Progenitor cell of endocrine pancreas (in vitro differentiated cells): ENCODE measurements at regions not wholly inside any gene's neighbourhood (a gene's known extent, or its start where the extent isn't known, plus 50 kb on each side); places are given as distances from the start of the nearest gene placed in this dataset.

ENCODE experiments used
- DNase-seq: peaks from one replicate; pipeline ENCODE4 v3.0.0; 2021; ENCODE audit warnings: low spot score; ENCODE audit not compliant: unreplicated experiment
- H3K27ac Mint-ChIP-seq: 2 replicates; pipeline ENCODE4 v1.8.0; 2021; ENCODE audit warnings: mild to moderate bottlenecking, moderate library complexity, mixed read lengths
- H3K27me3 Mint-ChIP-seq: 2 replicates; pipeline ENCODE4 v1.8.0; 2021; ENCODE audit warnings: mixed read lengths
- H3K36me3 Mint-ChIP-seq: 2 replicates; pipeline ENCODE4 v1.8.0; 2022; ENCODE audit warnings: mixed read lengths; ENCODE audit not compliant: insufficient read depth
- H3K4me1 Mint-ChIP-seq: 2 replicates; pipeline ENCODE4 v1.8.0; 2021; ENCODE audit warnings: low read depth, mixed read lengths
- H3K4me3 Mint-ChIP-seq: 2 replicates; pipeline ENCODE4 v1.8.0; 2021; ENCODE audit warnings: low read depth, mild to moderate bottlenecking, moderate library complexity, mixed read lengths
- H3K9me3 Mint-ChIP-seq: 2 replicates; pipeline ENCODE4 v1.8.0; 2021; ENCODE audit warnings: low read depth, mixed read lengths
- CTCF ChIP-seq: fragments of 200-600 bp; sonication (generic); IDR thresholded peaks from one replicate; pipeline ENCODE4 v1.5.0; 2021; ENCODE audit warnings: antibody characterized with exemption, mild to moderate bottlenecking; ENCODE audit not compliant: unreplicated experiment

GRCh38 chr16:63349961-63350360 is 1313.7 kb upstream of the CDH8 start:
- H3K27ac Mint-ChIP-seq, result no peak overlapping the region
- no peaks in the 10 kb centered on the region for H3K36me3 Mint-ChIP-seq

GRCh38 chr16:63346000-63346399 is 1309.8 kb upstream of the CDH8 start:
- Mint-ChIP-seq H3K27me3 (peaks cover 3% of the 10 kb centered on the region), H3K9me3 (no peaks in the 10 kb centered on the region), H3K4me3 (no peak overlapping the region), H3K27ac (no peak overlapping the region), H3K4me1 (no peaks in the 10 kb centered on the region), H3K36me3 (no peaks in the 10 kb centered on the region)
- no peak for DNase-seq
- TF ChIP-seq CTCF, result no peak

More at GRCh38 chr16:63349961-63350360, 1313.7 kb upstream of the CDH8 start:
- Mint-ChIP-seq H3K27me3 (no peaks in the 10 kb centered on the region), H3K4me3 (no peak overlapping the region), H3K4me1 (no peaks in the 10 kb centered on the region), H3K9me3 (no peaks in the 10 kb centered on the region)
- TF ChIP-seq CTCF, result no peak
- DNase-seq, result no peak

GRCh38 chr16:63337264-63337663 is 1301.0 kb upstream of the CDH8 start:
- Mint-ChIP-seq H3K4me1 (no peaks in the 10 kb centered on the region), H3K27ac (no peak overlapping the region), H3K36me3 (no peaks in the 10 kb centered on the region), H3K9me3 (peaks cover 17% of the 10 kb centered on the region), H3K27me3 (no peaks in the 10 kb centered on the region), H3K4me3 (no peak overlapping the region)
- no peak for DNase-seq
- TF ChIP-seq CTCF, result no peak

- Mint-ChIP-seq H3K9me3 (no peaks in the 10 kb centered on the region), H3K27me3 (no peaks in the 10 kb centered on the region)
- no peak for TF ChIP-seq CTCF
Measured at GRCh38 chr16:63331111-63331510, 1294.9 kb upstream of the CDH8 start.

GRCh38 chr16:63326736-63327339 is 1290.6 kb upstream of the CDH8 start:
- DNase-seq, result no peak
- TF ChIP-seq CTCF, result no peak
- Mint-ChIP-seq H3K4me1 (peaks cover 12% of the 10 kb centered on the region), H3K36me3 (no peaks in the 10 kb centered on the region), H3K9me3 (no peaks in the 10 kb centered on the region), H3K27ac (no peak overlapping the region), H3K4me3 (no peak overlapping the region), H3K27me3 (no peaks in the 10 kb centered on the region)

More at GRCh38 chr16:63331111-63331510, 1294.9 kb upstream of the CDH8 start:
- H3K36me3 Mint-ChIP-seq, result no peaks in the 10 kb centered on the region
- no peak for DNase-seq
- H3K27ac Mint-ChIP-seq, result no peak overlapping the region
- peaks cover 12% of the 10 kb centered on the region for H3K4me1 Mint-ChIP-seq
- no peak overlapping the region for H3K4me3 Mint-ChIP-seq
